HCT116 (cell line): ENCODE measurements at regions not wholly inside any gene's neighbourhood (a gene's known extent, or its start where the extent isn't known, plus 50 kb on each side); places are given as distances from the start of the nearest gene placed in this dataset.

Experiments used
- ATAC-seq: fragments of 200-7000 bp; cut with Tn5 transposase; 2 replicates; pipeline ENCODE4 v1.9.1; 2020; ENCODE audit warnings: mild to moderate bottlenecking, moderate library complexity
- BruUV-seq: library from RNA; stranded (reverse); fragments of 400-500 nt; replicated peaks from 2 replicates; lab custom pipeline; 2021; lab: Mats Ljungman, UMichigan
- CTCF ChIA-PET: fragments of 300-600 bp; sonication (Branson Sonifier 250); formaldehyde crosslinking; loops from one replicate; lab custom pipeline; 2021; ENCODE audit warnings: antibody characterized with exemption; lab: Charles Lee
- POLR2A ChIA-PET: fragments of 300-600, 350-600 bp; sonication (Branson Sonifier 250); formaldehyde crosslinking; loops from one replicate; lab custom pipeline; 2021; ENCODE audit warnings: antibody characterized with exemption; lab: Charles Lee
- RAD21 ChIA-PET, 2 experiments: fragments of 300-600 bp; sonication (Branson Sonifier 250); formaldehyde crosslinking; loops; one replicate each; lab custom pipeline; 2023; ENCODE audit warnings: low total read pairs in 2 of 2; ENCODE audit not compliant: uncharacterized antibody in 2 of 2, unreplicated experiment in 2 of 2, low non-redundant PET in 1 of 2; lab: Charles Lee
- DNase-seq: peaks from one replicate; pipeline ENCODE4 v3.0.0-alpha.2; 2010; ENCODE audit warnings: low read depth, low spot score
- H2AFZ ChIP-seq: fragments of 200-600 bp; shearing (Covaris generic), sonication (generic); 2 replicates; pipeline ENCODE4 v1.6.1; 2017; ENCODE audit warnings: low read depth, mixed run types, mixed read lengths, antibody characterized with exemption, low read length; ENCODE audit not compliant: poor library complexity, severe bottlenecking
- H3K27ac ChIP-seq: 2 replicates; pipeline ENCODE4 v1.5.1; 2012; ENCODE audit warnings: low read depth, low read length
- H3K27me3 ChIP-seq: fragments of 200-600 bp; sonication (generic); 2 replicates; pipeline ENCODE4 v1.6.1; 2016; ENCODE audit warnings: mixed run types, low read length, mixed read lengths; ENCODE audit not compliant: insufficient read depth
- H3K36me3 ChIP-seq, 2 experiments: fragments of 200-500 bp in 1 of 2; fragments of 200-600 bp in 1 of 2; sonication (Bioruptor generic) in 1 of 2; sonication (generic) in 1 of 2; 2 replicates each; pipeline versions ENCODE4 v1.5.1 to v1.6.1; 2014 to 2016; ENCODE audit warnings: low read length in 2 of 2, inconsistent platforms in 1 of 2, mixed read lengths in 1 of 2, mixed run types in 1 of 2; ENCODE audit not compliant: insufficient read depth in 2 of 2, control insufficient read depth in 1 of 2
- H3K4me1 ChIP-seq, 2 experiments: fragments of 200-600 bp in 1 of 2; sonication (generic) in 1 of 2; 2 replicates each; pipeline versions ENCODE4 v1.5.1 to v1.6.1; 2012 to 2017; ENCODE audit warnings: low read length in 2 of 2, inconsistent platforms in 1 of 2, mild to moderate bottlenecking in 1 of 2, mixed read lengths in 1 of 2, mixed run types in 1 of 2, moderate library complexity in 1 of 2; ENCODE audit not compliant: insufficient read depth in 2 of 2, control insufficient read depth in 1 of 2
- H3K4me2 ChIP-seq: fragments of 200-600 bp; sonication (generic); 2 replicates; pipeline ENCODE4 v1.6.1; 2017; ENCODE audit warnings: mixed run types, low read length, mixed read lengths
- H3K4me3 ChIP-seq, 2 experiments: fragments of 200-600 bp in 1 of 2; sonication (generic) in 1 of 2; replicated peaks in 1 of 2; 2 replicates each; pipeline ENCODE4 v1.5.1; 2011 to 2016; ENCODE audit warnings: low read length in 2 of 2, control low read depth in 1 of 2, low read depth in 1 of 2, mild to moderate bottlenecking in 1 of 2, mixed read lengths in 1 of 2, mixed run types in 1 of 2
- H3K79me2 ChIP-seq: fragments of 200-600 bp; sonication (generic); 2 replicates; pipeline ENCODE4 v1.6.1; 2017; ENCODE audit warnings: mild to moderate bottlenecking, mixed run types, low read length, moderate library complexity, mixed read lengths; ENCODE audit not compliant: insufficient read depth
- H3K9ac ChIP-seq: fragments of 200-600 bp; sonication (generic); 2 replicates; pipeline ENCODE4 v1.6.1; 2016; ENCODE audit warnings: low read length, mixed read lengths
- H3K9me2 ChIP-seq: fragments of 200-600 bp; sonication (generic), shearing (Covaris generic); 2 replicates; pipeline ENCODE4 v1.6.1; 2017; ENCODE audit warnings: mixed run types, mild to moderate bottlenecking, moderate library complexity; ENCODE audit not compliant: insufficient read depth
- H3K9me3 ChIP-seq, 2 experiments: fragments of 200-500 bp in 1 of 2; fragments of 200-600 bp in 1 of 2; sonication (Bioruptor generic) in 1 of 2; sonication (generic) in 1 of 2; 2 replicates each; pipeline ENCODE4 v1.6.1; 2014 to 2017; ENCODE audit warnings: low read length in 2 of 2, mixed read lengths in 2 of 2, inconsistent platforms in 1 of 2, low read depth in 1 of 2, mild to moderate bottlenecking in 1 of 2, mixed run types in 1 of 2, moderate library complexity in 1 of 2; ENCODE audit not compliant: control insufficient read depth in 1 of 2, insufficient read depth in 1 of 2
- H4K20me1 ChIP-seq: fragments of 200-600 bp; sonication (generic), shearing (Covaris generic); 2 replicates; pipeline ENCODE4 v1.6.1; 2017; ENCODE audit warnings: mixed run types, mild to moderate bottlenecking, moderate library complexity; ENCODE audit not compliant: insufficient read depth
- ATF3 ChIP-seq: IDR thresholded peaks from 2 replicates; pipeline ENCODE4 v1.6.1; 2012
- CBX3 ChIP-seq: IDR thresholded peaks from 2 replicates; pipeline ENCODE4 v1.6.1; 2012; ENCODE audit warnings: low read depth
- CEBPB ChIP-seq: IDR thresholded peaks from 2 replicates; pipeline ENCODE4 v1.6.1; 2012; ENCODE audit warnings: low read depth
- CTCF ChIP-seq, 3 experiments: fragments of 200-600 bp in 1 of 3; sonication (generic) in 1 of 3; IDR thresholded peaks in 2 of 3; conservative IDR thresholded peaks in 1 of 3; 2 replicates each; pipeline ENCODE4 v1.5.1; 2012 to 2017; ENCODE audit warnings: low read depth in 2 of 3, low read length in 2 of 3, antibody characterized with exemption in 1 of 3, borderline replicate concordance in 1 of 3, control low read depth in 1 of 3, mild to moderate bottlenecking in 1 of 3, mixed read lengths in 1 of 3, mixed run types in 1 of 3, moderate library complexity in 1 of 3; ENCODE audit not compliant: insufficient read depth in 1 of 3
- EGR1 ChIP-seq: IDR thresholded peaks from 2 replicates; pipeline ENCODE4 v1.6.1; 2012; ENCODE audit warnings: low read depth
- ELF1 ChIP-seq: IDR thresholded peaks from 2 replicates; pipeline ENCODE4 v1.6.1; 2012; ENCODE audit warnings: low read depth, borderline replicate concordance
- EZH2phosphoT487 ChIP-seq: fragments of 200-600 bp; IDR thresholded peaks from 2 replicates; pipeline ENCODE4 v1.6.1; 2018; ENCODE audit warnings: antibody characterized with exemption, borderline replicate concordance
- FOSL1 ChIP-seq: IDR thresholded peaks from 2 replicates; pipeline ENCODE4 v1.6.1; 2012; ENCODE audit warnings: low read depth
- JUND ChIP-seq: IDR thresholded peaks from 2 replicates; pipeline ENCODE4 v1.6.1; 2012
- MAX ChIP-seq: IDR thresholded peaks from 2 replicates; pipeline ENCODE4 v1.6.1; 2012
- POLR2A ChIP-seq: IDR thresholded peaks from 2 replicates; pipeline ENCODE4 v1.7.0; 2011; ENCODE audit warnings: borderline replicate concordance; ENCODE audit not compliant: insufficient read depth, insufficient read length; ENCODE audit errors: extremely low read depth
- POLR2AphosphoS5 ChIP-seq: IDR thresholded peaks from 2 replicates; pipeline ENCODE4 v1.6.1; 2011; ENCODE audit warnings: mild to moderate bottlenecking, low read depth, low read length, moderate library complexity
- RAD21 ChIP-seq: IDR thresholded peaks from 2 replicates; pipeline ENCODE4 v1.6.1; 2012; ENCODE audit warnings: low read depth, mild to moderate bottlenecking
- SIN3A ChIP-seq: IDR thresholded peaks from 2 replicates; pipeline ENCODE4 v1.6.1; 2012; ENCODE audit warnings: low read depth
- SP1 ChIP-seq: IDR thresholded peaks from 2 replicates; pipeline ENCODE4 v1.6.1; 2012; ENCODE audit warnings: low read depth
- SRF ChIP-seq: IDR thresholded peaks from 2 replicates; pipeline ENCODE4 v1.6.1; 2012; ENCODE audit warnings: low read depth
- ZBTB33 ChIP-seq: IDR thresholded peaks from 2 replicates; pipeline ENCODE4 v1.6.1; 2011; ENCODE audit warnings: mild to moderate bottlenecking, low read length, moderate library complexity; ENCODE audit not compliant: insufficient replicate concordance; ENCODE audit errors: extremely low read depth
- intact Hi-C: fragments of 100-400 bp; cut with micrococcal nuclease; formaldehyde crosslinking; loops from 2 replicates; pipeline ENCODE4 v1.10.0; 2022

- no peaks in the 10 kb centered on the region for H3K9me3 ChIP-seq
- intact Hi-C loops: no loop called here
- H3K79me2 ChIP-seq: no peaks in the 10 kb centered on the region
- ATAC-seq: no peak
- no peaks in the 10 kb centered on the region for H4K20me1 ChIP-seq
- H3K9me2 ChIP-seq: no peaks in the 10 kb centered on the region
- TF ChIP-seq CEBPB: no peak
- no peak for TF ChIP-seq FOSL1
- no peak for TF ChIP-seq RAD21
- no peak for TF ChIP-seq CBX3
- no peak for TF ChIP-seq ZBTB33
- no peak for TF ChIP-seq POLR2AphosphoS5
- TF ChIP-seq ATF3: no peak
- TF ChIP-seq SIN3A: no peak
- TF ChIP-seq EZH2phosphoT487: no peak
- no peak for TF ChIP-seq SRF
- TF ChIP-seq ELF1: no peak
- TF ChIP-seq CTCF (IDR thresholded peaks at IDR 0.05 in 2 of 3, conservative IDR thresholded peaks at IDR 0.05 in 1 of 3; ENCODE audit: borderline replicate concordance in 1 of 3, insufficient read depth in 1 of 3, low read depth in 2 of 3, low read length in 2 of 3): no peak
- no peak for TF ChIP-seq SP1
- TF ChIP-seq MAX: no peak
- TF ChIP-seq JUND: no peak
- TF ChIP-seq POLR2A: no peak
- TF ChIP-seq EGR1: no peak
- CTCF ChIA-PET: no interaction called here
- H2AFZ ChIP-seq: no peak overlapping the region
- POLR2A ChIA-PET: no interaction called here
- H3K27ac ChIP-seq: no peak overlapping the region
- no peak overlapping the region for H3K4me2 ChIP-seq
- no peaks in the 10 kb centered on the region for H3K36me3 ChIP-seq
- no TSS peak for BruUV-seq
- RAD21 ChIA-PET: no interaction called here
- no peak overlapping the region for H3K9ac ChIP-seq
- peaks cover 0 to 11% of the 10 kb centered on the region in 2 experiments; a peak in 2 of 4 replicates for H3K4me1 ChIP-seq
- H3K4me3 ChIP-seq: no peak overlapping the region
- DNase-seq: no peak
- no peaks in the 10 kb centered on the region for H3K27me3 ChIP-seq
Measured at GRCh38 chr6:137739544-137739943, 127.5 kb upstream of the TNFAIP3 start.
